ENCODE measurements at regions not wholly inside any gene's neighbourhood (a gene's known extent, or its start where the extent isn't known, plus 50 kb on each side); places are given as distances from the start of the nearest gene placed in this dataset.

DNA sequence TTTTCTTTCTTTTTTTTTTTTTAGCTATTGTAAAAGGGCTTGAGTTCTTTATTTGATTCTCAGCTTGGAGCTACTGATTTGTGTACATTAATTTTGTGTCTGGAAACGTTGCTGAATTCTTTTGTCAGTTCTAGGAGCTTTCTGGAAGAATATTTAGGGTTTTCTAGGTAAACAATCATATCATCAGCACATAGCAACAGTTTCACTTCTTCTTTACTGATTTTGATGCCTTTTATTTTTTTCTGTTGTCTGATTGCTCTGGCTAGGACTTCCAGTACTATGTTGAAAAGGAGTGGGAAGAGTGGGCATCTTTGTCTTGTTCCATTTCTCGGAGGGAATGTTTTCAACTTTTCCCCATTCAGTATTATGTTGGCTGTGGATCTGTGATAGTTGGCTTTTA, 292.2 kb downstream of the GABRG1 start:
- Mint-ChIP-seq H3K4me1 (ENCODE audit: low read depth, unreplicated experiment) (no peaks in the 10 kb centered on the region), H3K27ac (ENCODE audit: unreplicated experiment) (no peak overlapping the region)
- TF ChIP-seq, protein P1, sequence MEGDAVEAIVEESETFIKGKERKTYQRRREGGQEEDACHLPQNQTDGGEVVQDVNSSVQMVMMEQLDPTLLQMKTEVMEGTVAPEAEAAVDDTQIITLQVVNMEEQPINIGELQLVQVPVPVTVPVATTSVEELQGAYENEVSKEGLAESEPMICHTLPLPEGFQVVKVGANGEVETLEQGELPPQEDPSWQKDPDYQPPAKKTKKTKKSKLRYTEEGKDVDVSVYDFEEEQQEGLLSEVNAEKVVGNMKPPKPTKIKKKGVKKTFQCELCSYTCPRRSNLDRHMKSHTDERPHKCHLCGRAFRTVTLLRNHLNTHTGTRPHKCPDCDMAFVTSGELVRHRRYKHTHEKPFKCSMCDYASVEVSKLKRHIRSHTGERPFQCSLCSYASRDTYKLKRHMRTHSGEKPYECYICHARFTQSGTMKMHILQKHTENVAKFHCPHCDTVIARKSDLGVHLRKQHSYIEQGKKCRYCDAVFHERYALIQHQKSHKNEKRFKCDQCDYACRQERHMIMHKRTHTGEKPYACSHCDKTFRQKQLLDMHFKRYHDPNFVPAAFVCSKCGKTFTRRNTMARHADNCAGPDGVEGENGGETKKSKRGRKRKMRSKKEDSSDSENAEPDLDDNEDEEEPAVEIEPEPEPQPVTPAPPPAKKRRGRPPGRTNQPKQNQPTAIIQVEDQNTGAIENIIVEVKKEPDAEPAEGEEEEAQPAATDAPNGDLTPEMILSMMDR (IDR thresholded peaks at IDR 0.05; ENCODE audit: insufficient read depth, low read depth, low read length) = no peak
- TF ChIP-seq EZH2 (IDR thresholded peaks at IDR 0.05; ENCODE audit: insufficient read depth, low read length) = no peak

DNA sequence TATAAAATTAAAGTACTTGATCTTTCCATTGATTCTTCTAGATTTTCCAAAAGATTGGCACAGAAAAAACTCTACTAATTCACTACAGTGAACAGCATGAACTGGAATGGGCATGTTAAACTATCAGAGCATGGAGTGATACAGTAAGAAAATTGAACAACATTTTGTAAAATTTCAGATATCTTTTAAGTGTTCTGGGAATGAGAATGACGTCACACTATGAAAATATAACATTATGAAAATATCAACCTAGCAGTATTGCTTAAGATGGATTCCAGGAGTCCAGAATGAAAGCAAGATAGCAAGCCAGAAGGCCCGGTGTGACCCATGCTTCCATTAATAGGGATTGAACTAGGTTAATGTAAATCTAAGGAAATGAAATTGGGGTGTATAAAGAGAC, 319.9 kb downstream of the GABRG1 start:
- TF ChIP-seq, protein P1 (IDR thresholded peaks at IDR 0.05; ENCODE audit: insufficient read depth, low read depth, low read length) = no peak
- TF ChIP-seq EZH2 (IDR thresholded peaks at IDR 0.05; ENCODE audit: insufficient read depth, low read length) = no peak
- Histone ChIP-seq H3K4me1 (ENCODE audit: insufficient read depth, low read length) (no peaks in the 10 kb centered on the region), H4K20me1 (ENCODE audit: insufficient read depth, low read length) (no peaks in the 10 kb centered on the region), H3K27ac (ENCODE audit: low read depth, low read length) (no peak overlapping the region), H3K4me3 (ENCODE audit: insufficient read depth, low read depth, low read length) (no peak overlapping the region), H2AFZ (ENCODE audit: low read depth, low read length) (no peak overlapping the region), H3K4me2 (ENCODE audit: low read length) (no peak overlapping the region), H3K9ac (ENCODE audit: low read length) (no peak overlapping the region), H3K79me2 (ENCODE audit: insufficient read depth, low read length) (no peaks in the 10 kb centered on the region), H3K9me3 (ENCODE audit: insufficient read depth, low read depth, low read length) (no peaks in the 10 kb centered on the region), H3K27me3 (ENCODE audit: insufficient read depth, low read length) (no peaks in the 10 kb centered on the region), H3K36me3 (ENCODE audit: insufficient read depth, low read length) (no peaks in the 10 kb centered on the region)
- Mint-ChIP-seq H3K9me3 (ENCODE audit: unreplicated experiment) (peaks cover 5% of the 10 kb centered on the region), H3K4me1 (ENCODE audit: low read depth, unreplicated experiment) (no peaks in the 10 kb centered on the region), H3K27ac (ENCODE audit: unreplicated experiment) (no peak overlapping the region), H3K4me3 (ENCODE audit: unreplicated experiment) (no peak overlapping the region), H3K36me3 (ENCODE audit: low read depth, unreplicated experiment) (no peaks in the 10 kb centered on the region), H3K27me3 (ENCODE audit: low read depth, unreplicated experiment) (no peaks in the 10 kb centered on the region)
- FAIRE-seq = no peak
- DNase-seq (ENCODE audit: low read depth) = no peak

More for the DNA sequence above, 292.2 kb downstream of the GABRG1 start:
- Mint-ChIP-seq H3K27me3 (ENCODE audit: low read depth, unreplicated experiment) (no peaks in the 10 kb centered on the region), H3K36me3 (ENCODE audit: low read depth, unreplicated experiment) (no peaks in the 10 kb centered on the region), H3K9me3 (ENCODE audit: unreplicated experiment) (peaks cover 10% of the 10 kb centered on the region), H3K4me3 (ENCODE audit: unreplicated experiment) (no peak overlapping the region)
- Histone ChIP-seq H4K20me1 (ENCODE audit: insufficient read depth, low read length) (no peaks in the 10 kb centered on the region), H3K27me3 (ENCODE audit: insufficient read depth, low read length) (no peaks in the 10 kb centered on the region), H3K4me2 (ENCODE audit: low read length) (no peak overlapping the region), H3K4me1 (ENCODE audit: insufficient read depth, low read length) (no peaks in the 10 kb centered on the region), H3K9ac (ENCODE audit: low read length) (no peak overlapping the region), H2AFZ (ENCODE audit: low read depth, low read length) (no peak overlapping the region), H3K79me2 (ENCODE audit: insufficient read depth, low read length) (no peaks in the 10 kb centered on the region), H3K36me3 (ENCODE audit: insufficient read depth, low read length) (no peaks in the 10 kb centered on the region), H3K4me3 (ENCODE audit: insufficient read depth, low read depth, low read length) (no peak overlapping the region), H3K27ac (ENCODE audit: low read depth, low read length) (no peak overlapping the region), H3K9me3 (ENCODE audit: insufficient read depth, low read depth, low read length) (no peaks in the 10 kb centered on the region)
- DNase-seq (ENCODE audit: low read depth) = no peak
- FAIRE-seq = no peak

DNA sequence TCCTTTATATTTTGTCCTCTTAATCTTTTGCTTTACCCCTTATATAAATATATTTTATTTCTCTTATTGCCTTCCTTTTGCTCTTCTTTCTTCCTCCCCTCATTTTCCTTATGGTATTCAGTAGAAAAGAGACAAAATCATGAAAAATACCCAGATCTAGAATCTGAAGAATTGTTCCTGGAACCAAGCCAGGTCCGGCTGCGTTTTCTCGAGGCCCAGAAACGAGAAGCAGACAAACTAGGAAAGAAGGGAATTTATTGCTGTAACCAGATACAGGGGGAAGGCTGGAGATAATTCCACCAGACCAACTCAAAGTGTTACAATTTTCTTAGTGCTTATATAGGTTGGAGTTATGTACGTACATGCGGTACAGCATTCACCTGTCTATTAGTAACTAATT, 328.7 kb downstream of the GABRG1 start:
- Histone ChIP-seq H3K4me3 (ENCODE audit: insufficient read depth, low read depth, low read length) (no peak overlapping the region), H3K9me3 (ENCODE audit: insufficient read depth, low read depth, low read length) (no peaks in the 10 kb centered on the region), H3K36me3 (ENCODE audit: insufficient read depth, low read length) (no peaks in the 10 kb centered on the region), H3K27me3 (ENCODE audit: insufficient read depth, low read length) (no peaks in the 10 kb centered on the region), H4K20me1 (ENCODE audit: insufficient read depth, low read length) (no peaks in the 10 kb centered on the region), H3K79me2 (ENCODE audit: insufficient read depth, low read length) (no peaks in the 10 kb centered on the region), H3K4me1 (ENCODE audit: insufficient read depth, low read length) (no peaks in the 10 kb centered on the region), H3K27ac (ENCODE audit: low read depth, low read length) (no peak overlapping the region), H3K4me2 (ENCODE audit: low read length) (no peak overlapping the region), H3K9ac (ENCODE audit: low read length) (no peak overlapping the region), H2AFZ (ENCODE audit: low read depth, low read length) (no peak overlapping the region)
- Mint-ChIP-seq H3K27me3 (ENCODE audit: low read depth, unreplicated experiment) (no peaks in the 10 kb centered on the region), H3K4me3 (ENCODE audit: unreplicated experiment) (no peak overlapping the region), H3K9me3 (ENCODE audit: unreplicated experiment) (no peaks in the 10 kb centered on the region), H3K4me1 (ENCODE audit: low read depth, unreplicated experiment) (no peaks in the 10 kb centered on the region), H3K27ac (ENCODE audit: unreplicated experiment) (no peak overlapping the region), H3K36me3 (ENCODE audit: low read depth, unreplicated experiment) (no peaks in the 10 kb centered on the region)
- no peak for DNase-seq (ENCODE audit: low read depth)
- TF ChIP-seq EZH2 (IDR thresholded peaks at IDR 0.05; ENCODE audit: insufficient read depth, low read length) = no peak
- TF ChIP-seq, protein P1 (IDR thresholded peaks at IDR 0.05; ENCODE audit: insufficient read depth, low read depth, low read length) = no peak
- no peak for FAIRE-seq

All from astrocyte (in vitro differentiated cells and primary cell).